Fibroblast of pulmonary artery (primary cell): ENCODE measurements at regions not wholly inside any gene's neighbourhood (a gene's known extent, or its start where the extent isn't known, plus 50 kb on each side); places are given as distances from the start of the nearest gene placed in this dataset.

Experiments used
- DNase-seq: peaks from one replicate; pipeline ENCODE4 v3.0.0-alpha.2; 2010; ENCODE audit warnings: low read depth
- H3K4me3 ChIP-seq: replicated peaks from 2 replicates; pipeline ENCODE4 v1.5.1; 2011; ENCODE audit warnings: low read depth, mild to moderate bottlenecking, control low read depth, low read length, moderate library complexity
- TF ChIP-seq, protein P1 (sequence below): IDR thresholded peaks from 2 replicates; pipeline ENCODE4 v1.5.1; 2011; ENCODE audit warnings: mild to moderate bottlenecking, control low read depth, low read length, inconsistent platforms; ENCODE audit errors: missing control alignments

DNA sequence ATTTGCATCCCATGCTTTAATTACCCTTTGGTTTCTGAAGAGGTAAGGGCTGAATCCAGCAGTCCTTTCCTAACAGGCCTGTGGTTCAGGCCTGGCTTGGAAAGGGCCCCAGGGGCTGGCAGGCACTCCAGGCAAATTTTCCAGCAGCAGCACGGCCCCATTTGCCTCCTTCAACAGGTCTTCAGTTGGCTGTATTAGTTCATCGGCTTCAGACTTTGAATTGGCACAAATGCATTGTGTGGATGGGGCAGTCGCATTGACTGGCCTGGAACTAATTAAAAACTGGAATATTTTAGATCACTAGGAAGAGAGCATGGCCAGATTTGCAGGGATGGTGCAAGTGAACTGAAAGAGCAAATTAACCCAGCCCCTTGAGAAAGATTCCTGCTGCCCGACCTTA, 207.8 kb upstream of the MCTP2 start:
- DNase-seq, result no peak
- H3K4me3 ChIP-seq, result no peak overlapping the region
- TF ChIP-seq, protein P1, sequence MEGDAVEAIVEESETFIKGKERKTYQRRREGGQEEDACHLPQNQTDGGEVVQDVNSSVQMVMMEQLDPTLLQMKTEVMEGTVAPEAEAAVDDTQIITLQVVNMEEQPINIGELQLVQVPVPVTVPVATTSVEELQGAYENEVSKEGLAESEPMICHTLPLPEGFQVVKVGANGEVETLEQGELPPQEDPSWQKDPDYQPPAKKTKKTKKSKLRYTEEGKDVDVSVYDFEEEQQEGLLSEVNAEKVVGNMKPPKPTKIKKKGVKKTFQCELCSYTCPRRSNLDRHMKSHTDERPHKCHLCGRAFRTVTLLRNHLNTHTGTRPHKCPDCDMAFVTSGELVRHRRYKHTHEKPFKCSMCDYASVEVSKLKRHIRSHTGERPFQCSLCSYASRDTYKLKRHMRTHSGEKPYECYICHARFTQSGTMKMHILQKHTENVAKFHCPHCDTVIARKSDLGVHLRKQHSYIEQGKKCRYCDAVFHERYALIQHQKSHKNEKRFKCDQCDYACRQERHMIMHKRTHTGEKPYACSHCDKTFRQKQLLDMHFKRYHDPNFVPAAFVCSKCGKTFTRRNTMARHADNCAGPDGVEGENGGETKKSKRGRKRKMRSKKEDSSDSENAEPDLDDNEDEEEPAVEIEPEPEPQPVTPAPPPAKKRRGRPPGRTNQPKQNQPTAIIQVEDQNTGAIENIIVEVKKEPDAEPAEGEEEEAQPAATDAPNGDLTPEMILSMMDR, result no peak

DNA sequence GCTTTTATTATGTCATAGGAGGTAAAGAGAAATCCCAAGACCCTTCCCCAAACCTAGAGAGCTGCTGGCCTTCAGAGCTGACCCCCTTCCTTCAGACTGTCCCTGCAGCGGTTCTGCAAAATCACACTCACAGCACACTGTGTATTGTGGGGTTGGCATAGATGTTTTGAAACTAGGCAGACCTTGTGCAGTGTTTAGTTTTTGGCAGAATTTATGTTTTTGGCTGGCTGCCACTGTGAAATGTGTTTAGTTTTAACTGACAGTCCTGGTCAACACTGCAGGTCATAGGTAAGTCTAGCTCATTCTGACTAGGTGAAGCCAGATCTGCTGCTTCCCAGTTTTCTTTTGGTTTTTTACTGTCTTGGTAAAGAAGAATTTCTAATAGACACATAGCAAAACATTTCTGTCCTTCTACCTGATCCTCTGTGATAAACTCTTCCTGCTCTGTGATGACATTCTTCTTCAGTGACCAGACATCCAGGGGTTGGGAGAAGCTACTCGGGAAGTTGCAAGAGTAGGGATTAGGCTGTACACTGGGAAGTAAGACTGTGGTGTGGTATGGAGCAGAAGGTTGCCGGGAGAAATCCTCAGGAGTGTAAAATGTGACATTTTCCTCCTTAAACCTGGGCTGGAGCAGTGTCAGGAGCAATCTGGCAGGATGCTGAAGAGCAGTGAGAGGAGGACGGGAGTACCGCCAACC, 209.6 kb upstream of the MCTP2 start:
- no peak for DNase-seq
- H3K4me3 ChIP-seq, result no peak overlapping the region
- TF ChIP-seq, protein P1, result no peak

DNA sequence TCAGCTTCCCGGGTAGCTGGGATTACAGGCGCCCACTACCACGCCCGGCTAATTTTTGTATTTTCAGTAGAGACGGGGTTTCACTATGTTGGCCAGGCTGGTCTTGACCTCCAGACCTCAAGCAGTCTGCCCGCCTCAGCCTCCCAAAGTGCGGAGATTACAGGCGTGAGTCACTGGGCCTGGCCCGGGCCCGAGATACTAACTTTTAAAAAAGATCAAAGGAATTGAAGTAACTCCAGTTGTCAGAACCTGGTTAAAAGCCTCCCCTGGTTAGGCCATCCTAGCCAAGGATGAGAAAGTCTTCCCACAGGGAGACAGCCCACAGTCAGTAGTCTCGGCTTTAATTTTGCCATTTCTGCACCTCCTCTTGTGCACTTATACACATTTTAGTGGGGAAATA, 212.3 kb upstream of the MCTP2 start:
- TF ChIP-seq, protein P1, result no peak
- no peak overlapping the region for H3K4me3 ChIP-seq
- DNase-seq, result no peak

DNA sequence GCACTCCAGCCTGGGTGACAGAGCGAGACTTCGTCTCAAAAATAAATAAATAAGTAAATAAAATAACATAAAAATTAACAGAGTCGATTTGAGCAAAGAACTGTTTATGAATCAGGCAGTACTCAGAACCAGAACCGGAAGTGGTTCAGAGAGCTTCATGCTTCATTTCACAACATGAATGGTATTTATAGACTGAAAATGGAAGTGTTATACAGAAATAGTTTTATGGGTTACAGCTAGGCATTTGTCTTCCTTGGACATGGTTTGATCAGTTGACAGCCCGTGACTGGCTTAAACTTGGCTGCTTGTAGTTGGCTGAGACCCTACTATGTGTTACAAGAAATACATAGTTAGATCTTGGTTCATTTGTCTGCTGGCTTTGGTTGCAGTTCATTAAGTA, 216.0 kb upstream of the MCTP2 start:
- H3K4me3 ChIP-seq, result no peak overlapping the region
- TF ChIP-seq, protein P1, result no peak
- DNase-seq, result no peak

DNA sequence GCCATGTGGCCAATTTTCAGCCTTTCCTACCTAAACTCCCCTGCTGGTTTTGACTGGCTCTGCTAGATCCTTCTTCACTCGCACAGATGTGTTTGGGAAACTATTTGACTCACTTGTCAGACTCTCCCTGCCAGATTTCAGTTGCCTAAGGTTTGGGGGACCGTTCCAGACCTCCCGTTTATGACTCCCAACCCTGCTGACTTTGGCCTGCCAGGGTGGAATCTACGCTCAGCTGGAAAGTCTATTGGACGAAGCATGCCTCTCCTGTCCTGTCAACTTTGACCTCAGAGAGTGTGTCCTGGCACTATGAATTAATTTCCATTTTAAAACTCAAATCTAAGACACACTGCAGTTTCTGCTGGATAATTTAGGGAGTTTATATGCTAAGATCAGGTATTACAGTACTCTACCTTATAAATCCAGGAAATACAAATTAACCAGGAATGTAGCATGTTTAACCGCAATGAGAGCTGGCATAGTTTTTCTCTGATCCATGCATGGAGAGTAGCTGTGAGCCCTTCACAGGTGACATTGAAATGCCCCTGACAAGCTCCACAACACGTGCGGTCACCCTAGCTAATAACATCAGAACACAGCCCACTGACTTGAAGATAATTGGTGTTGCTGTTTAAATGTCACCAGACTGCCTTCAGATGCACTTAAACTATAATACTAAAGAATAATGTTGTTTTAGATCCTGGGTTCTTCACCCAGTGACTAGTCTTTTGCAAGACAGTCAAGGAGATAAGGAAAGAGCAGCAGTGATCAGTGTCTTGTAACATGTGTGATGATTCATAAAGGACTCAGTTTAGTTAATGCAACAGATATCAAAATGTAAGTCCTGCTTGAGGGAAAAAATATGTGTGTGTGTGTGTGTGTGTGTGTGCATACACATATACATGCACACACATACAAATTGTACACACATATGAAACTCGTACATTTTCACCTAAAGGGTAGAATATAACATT, 223.0 kb upstream of the MCTP2 start:
- no peak for DNase-seq
- TF ChIP-seq, protein P1, result no peak
- H3K4me3 ChIP-seq, result no peak overlapping the region

DNA sequence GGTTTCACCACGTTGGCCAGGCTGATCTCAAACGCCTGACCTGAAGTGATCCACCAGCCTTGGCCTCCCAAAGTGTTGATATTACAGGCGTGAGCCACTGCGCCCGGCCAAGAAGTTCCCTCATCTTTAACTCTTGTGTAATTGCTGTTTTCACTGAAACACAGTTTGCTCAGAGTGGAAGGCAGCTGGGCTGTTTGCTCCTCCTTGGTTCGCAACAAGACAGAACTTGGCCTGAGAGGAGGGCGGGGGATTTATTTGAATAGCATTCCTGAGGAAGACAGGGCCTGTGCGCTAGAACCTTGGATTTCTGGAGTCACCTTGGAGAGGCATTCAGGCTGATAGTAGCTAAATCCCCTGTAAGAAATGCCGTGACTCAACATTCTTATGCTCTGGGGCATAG, 226.7 kb upstream of the MCTP2 start:
- DNase-seq, result no peak
- TF ChIP-seq, protein P1, result no peak
- H3K4me3 ChIP-seq, result no peak overlapping the region
